A549 (cell line): ENCODE measurements at regions not wholly inside any gene's neighbourhood (a gene's known extent, or its start where the extent isn't known, plus 50 kb on each side); places are given as distances from the start of the nearest gene placed in this dataset.

Experiments used
- CEBPB ChIP-seq, 2 experiments: fragments of >200 bp in 1 of 2; sonication (Bioruptor Twin) in 1 of 2; formaldehyde crosslinking in 1 of 2; IDR thresholded peaks; 2 replicates each; pipeline ENCODE4 v1.6.1; 2012 to 2016
- POLR2A ChIP-seq: IDR thresholded peaks from 2 replicates; pipeline ENCODE4 v1.6.1; 2012; ENCODE audit warnings: mild to moderate bottlenecking, low read length
- USF2 ChIP-seq: fragments of 450-650 bp; IDR thresholded peaks from 2 replicates; pipeline ENCODE4 v1.6.1; 2014; ENCODE audit warnings: antibody characterized with exemption

DNA sequence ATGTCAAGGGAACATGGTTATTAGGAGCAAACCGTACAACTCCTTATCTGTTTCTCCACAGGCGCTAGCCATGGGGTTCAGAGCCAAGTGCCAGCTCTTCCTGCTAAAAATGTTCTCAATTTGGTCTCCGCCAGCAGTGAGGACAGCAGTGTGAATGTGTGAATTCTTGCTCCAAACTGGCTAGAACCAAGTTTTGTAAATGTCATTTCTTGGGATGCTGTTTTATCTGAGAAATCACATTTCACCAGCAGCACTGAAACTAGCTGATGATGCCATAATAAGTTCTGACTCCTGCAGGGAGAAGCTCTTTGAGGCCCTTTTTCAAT is 140.6 kb upstream of the LGALSL start:
- no peak for TF ChIP-seq USF2
- TF ChIP-seq CEBPB (IDR thresholded peaks at IDR 0.05), result no peak
- TF ChIP-seq POLR2A, result no peak
